Upper lobe of right lung (tissue), 1 donor: ENCODE measurements at regions not wholly inside any gene's neighbourhood (a gene's known extent, or its start where the extent isn't known, plus 50 kb on each side); places are given as distances from the start of the nearest gene placed in this dataset.

ENCODE experiments used
- ATAC-seq: fragments of 200-7000 bp; cut with Tn5 transposase; one replicate; pipeline ENCODE4 v1.9.1; 2020; ENCODE audit warnings: mild to moderate bottlenecking, moderate library complexity
- DNase-seq: peaks from one replicate; pipeline ENCODE4 v3.0.0-alpha.2; 2020
- H3K27ac ChIP-seq: fragments of 200-600 bp; one replicate; pipeline ENCODE4 v1.8.0; 2022
- H3K27me3 ChIP-seq: fragments of 200-600 bp; one replicate; pipeline ENCODE4 v1.8.0; 2022; ENCODE audit warnings: mild to moderate bottlenecking
- H3K36me3 ChIP-seq: fragments of 200-600 bp; one replicate; pipeline ENCODE4 v1.8.0; 2022
- H3K4me1 ChIP-seq: fragments of 200-600 bp; one replicate; pipeline ENCODE4 v1.8.0; 2022
- H3K4me3 ChIP-seq: fragments of 200-600 bp; one replicate; pipeline ENCODE4 v1.8.0; 2022; ENCODE audit warnings: mild to moderate bottlenecking
- H3K9me3 ChIP-seq: fragments of 200-600 bp; one replicate; pipeline ENCODE4 v1.8.0; 2022
- intact Hi-C: fragments of 100-400 bp; cut with DNase I; formaldehyde crosslinking; loops from one replicate; pipeline ENCODE4 v1.11.0; 2022
- TF ChIP-seq, protein P1 (sequence below): fragments of 200-600 bp; IDR thresholded peaks from one replicate; pipeline ENCODE4 v1.8.0; 2022; ENCODE audit warnings: antibody characterized with exemption
- donor health status: DM: no; HTN: yes; CAD: no; lungs with severe emphysema.

DNA sequence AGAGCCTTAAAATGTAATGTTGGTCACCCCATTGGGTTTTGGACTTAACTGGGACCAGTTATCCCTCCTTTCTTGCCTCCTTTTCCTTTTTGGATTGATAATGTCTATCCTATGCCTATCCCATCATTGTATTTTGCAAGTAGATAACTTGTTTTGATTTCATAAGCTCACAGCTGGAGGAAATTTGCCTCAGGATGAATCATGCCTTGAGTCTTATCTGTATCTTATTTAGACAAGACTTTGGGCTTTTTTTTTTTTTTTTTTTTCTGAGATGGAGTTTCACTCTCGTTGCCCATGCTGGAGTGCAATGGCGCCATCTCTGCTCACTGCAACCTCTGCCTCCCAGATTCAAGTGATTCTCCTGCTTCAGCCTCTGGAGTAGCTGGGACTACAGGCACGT, 443.3 kb downstream of the DNAH5 start:
- Histone ChIP-seq H3K9me3 (no peaks in the 10 kb centered on the region), H3K4me3 (no peak overlapping the region), H3K27ac (no peak overlapping the region), H3K4me1 (no peaks in the 10 kb centered on the region), H3K36me3 (no peaks in the 10 kb centered on the region), H3K27me3 (no peaks in the 10 kb centered on the region)
- intact Hi-C loops: no loop called here
- DNase-seq (no peak), ATAC-seq (no peak)
- TF ChIP-seq, protein P1, sequence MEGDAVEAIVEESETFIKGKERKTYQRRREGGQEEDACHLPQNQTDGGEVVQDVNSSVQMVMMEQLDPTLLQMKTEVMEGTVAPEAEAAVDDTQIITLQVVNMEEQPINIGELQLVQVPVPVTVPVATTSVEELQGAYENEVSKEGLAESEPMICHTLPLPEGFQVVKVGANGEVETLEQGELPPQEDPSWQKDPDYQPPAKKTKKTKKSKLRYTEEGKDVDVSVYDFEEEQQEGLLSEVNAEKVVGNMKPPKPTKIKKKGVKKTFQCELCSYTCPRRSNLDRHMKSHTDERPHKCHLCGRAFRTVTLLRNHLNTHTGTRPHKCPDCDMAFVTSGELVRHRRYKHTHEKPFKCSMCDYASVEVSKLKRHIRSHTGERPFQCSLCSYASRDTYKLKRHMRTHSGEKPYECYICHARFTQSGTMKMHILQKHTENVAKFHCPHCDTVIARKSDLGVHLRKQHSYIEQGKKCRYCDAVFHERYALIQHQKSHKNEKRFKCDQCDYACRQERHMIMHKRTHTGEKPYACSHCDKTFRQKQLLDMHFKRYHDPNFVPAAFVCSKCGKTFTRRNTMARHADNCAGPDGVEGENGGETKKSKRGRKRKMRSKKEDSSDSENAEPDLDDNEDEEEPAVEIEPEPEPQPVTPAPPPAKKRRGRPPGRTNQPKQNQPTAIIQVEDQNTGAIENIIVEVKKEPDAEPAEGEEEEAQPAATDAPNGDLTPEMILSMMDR: no peak

DNA sequence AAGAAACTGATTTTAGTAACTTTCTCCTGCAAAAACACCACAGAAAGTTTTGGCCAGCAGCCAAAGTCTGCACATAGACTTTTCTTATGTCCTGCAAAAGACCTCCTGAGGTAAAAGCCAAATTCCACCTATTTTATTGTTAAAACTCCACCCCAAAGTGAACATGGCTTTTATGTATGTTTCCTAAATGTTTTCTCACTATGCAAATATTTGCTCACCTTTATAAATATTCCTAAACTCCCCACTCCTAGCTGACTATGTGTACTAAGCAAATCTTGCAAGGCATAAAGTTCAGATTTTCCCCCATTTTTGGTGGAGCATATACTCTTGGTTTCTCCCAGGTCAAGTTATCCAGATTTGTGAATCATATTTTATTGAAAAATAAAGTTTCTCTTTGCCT, 446.2 kb downstream of the DNAH5 start:
- TF ChIP-seq, protein P1: no peak
- Histone ChIP-seq H3K4me3 (no peak overlapping the region), H3K9me3 (no peaks in the 10 kb centered on the region), H3K36me3 (no peaks in the 10 kb centered on the region), H3K27ac (no peak overlapping the region), H3K27me3 (no peaks in the 10 kb centered on the region), H3K4me1 (no peaks in the 10 kb centered on the region)
- no peak for ATAC-seq
- no peak for DNase-seq
- intact Hi-C loops: no loop called here

DNA sequence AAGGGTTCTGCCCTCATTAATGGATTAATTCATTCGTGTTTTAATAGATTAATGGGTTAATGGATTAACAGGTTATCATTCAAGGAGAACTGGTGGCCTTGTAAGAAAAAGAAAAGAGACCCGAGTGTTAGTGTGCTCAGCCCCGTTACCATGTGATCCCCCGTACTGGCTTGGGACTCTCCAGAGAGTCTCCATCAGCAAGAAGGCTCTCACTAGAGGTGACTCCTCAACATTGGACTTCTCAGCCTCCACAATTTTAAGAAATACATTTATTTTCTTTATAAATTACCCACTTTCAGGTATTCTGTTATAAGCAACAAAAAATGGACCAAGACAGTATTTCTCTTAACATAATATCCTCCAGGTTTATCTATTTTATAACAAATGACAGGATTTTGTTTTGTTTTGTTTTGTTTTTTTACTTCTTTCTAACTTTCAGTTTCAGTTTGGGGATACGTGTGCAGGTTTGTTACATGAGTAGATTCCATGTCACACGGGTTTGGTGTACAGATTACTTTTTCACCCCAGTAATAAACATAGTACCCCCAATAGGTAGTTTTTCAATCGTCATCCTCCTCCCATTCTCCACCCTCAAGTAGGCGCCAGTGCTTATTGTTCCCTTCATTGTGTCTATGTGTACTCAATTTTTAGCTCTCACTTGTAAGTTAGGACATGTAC, 456.1 kb downstream of the DNAH5 start:
- no peak overlapping the region for H3K4me3 ChIP-seq
- TF ChIP-seq, protein P1: no peak
- DNase-seq (no peak), ATAC-seq (no peak)
- no peaks in the 10 kb centered on the region for H3K9me3 ChIP-seq
- no peak overlapping the region for H3K27ac ChIP-seq
- H3K27me3 ChIP-seq: no peaks in the 10 kb centered on the region
- H3K4me1 ChIP-seq: no peaks in the 10 kb centered on the region
- intact Hi-C loops: no loop called here
- no peaks in the 10 kb centered on the region for H3K36me3 ChIP-seq

- Histone ChIP-seq H3K36me3 (no peaks in the 10 kb centered on the region), H3K9me3 (no peaks in the 10 kb centered on the region), H3K4me1 (no peaks in the 10 kb centered on the region), H3K27me3 (no peaks in the 10 kb centered on the region), H3K27ac (no peak overlapping the region), H3K4me3 (no peak overlapping the region)
- intact Hi-C loops: no loop called here
- TF ChIP-seq, protein P1: no peak
- DNase-seq (no peak), ATAC-seq (no peak)
Measured at GRCh38 chr5:13480834-13481233, 463.7 kb downstream of the DNAH5 start.

- intact Hi-C loops: no loop called here
- peak; percentile 54 for ATAC-seq
Measured at GRCh38 chr5:13478831-13479465, 465.5 kb downstream of the DNAH5 start.

More at GRCh38 chr5:13478831-13479465, 465.5 kb downstream of the DNAH5 start:
- no peak for DNase-seq
- Histone ChIP-seq H3K36me3 (no peaks in the 10 kb centered on the region), H3K4me1 (no peaks in the 10 kb centered on the region), H3K9me3 (no peaks in the 10 kb centered on the region), H3K4me3 (no peak overlapping the region), H3K27ac (no peak overlapping the region), H3K27me3 (no peaks in the 10 kb centered on the region)
- TF ChIP-seq, protein P1: peak; percentile 41
